GM23338 (cell line): ENCODE measurements at regions not wholly inside any gene's neighbourhood (a gene's known extent, or its start where the extent isn't known, plus 50 kb on each side); places are given as distances from the start of the nearest gene placed in this dataset.

Experiments
- ATAC-seq: fragments of 200-7000 bp; cut with Tn5 transposase; 3 replicates; pipeline ENCODE4 v1.9.1; 2020
- DNase-seq: peaks from one replicate; pipeline ENCODE4 v3.0.0-alpha.2; 2015; ENCODE audit warnings: low spot score
- H2AFZ ChIP-seq: fragments of 200-600 bp; sonication (generic); 2 replicates; pipeline ENCODE4 v1.8.0; 2016; ENCODE audit warnings: antibody characterized with exemption, mild to moderate bottlenecking, moderate library complexity
- H3F3A ChIP-seq: fragments of 200-600 bp; sonication (generic); replicated peaks from 2 replicates; pipeline ENCODE4 v1.8.0; 2017; ENCODE audit warnings: antibody characterized with exemption, mixed run types, low read depth
- H3K27ac ChIP-seq: fragments of 200-600 bp; sonication (generic); 2 replicates; pipeline ENCODE4 v1.6.1; 2016; ENCODE audit warnings: low read depth
- H3K27me3 ChIP-seq: fragments of 200-600 bp; sonication (generic); 2 replicates; pipeline ENCODE4 v1.8.0; 2016; ENCODE audit warnings: mild to moderate bottlenecking, mixed run types, moderate library complexity; ENCODE audit not compliant: insufficient read depth
- H3K36me3 ChIP-seq: fragments of 200-600 bp; sonication (generic); 2 replicates; pipeline ENCODE4 v1.8.0; 2016; ENCODE audit warnings: mild to moderate bottlenecking; ENCODE audit not compliant: insufficient read depth
- H3K4me1 ChIP-seq: fragments of 200-600 bp; sonication (generic); 2 replicates; pipeline ENCODE4 v1.8.0; 2016; ENCODE audit warnings: mild to moderate bottlenecking, moderate library complexity; ENCODE audit not compliant: insufficient read depth
- H3K4me2 ChIP-seq: fragments of 200-600 bp; sonication (generic); 2 replicates; pipeline ENCODE4 v1.7.1; 2017; ENCODE audit warnings: mixed run types
- H3K4me3 ChIP-seq: fragments of 200-600 bp; sonication (generic); 2 replicates; pipeline ENCODE4 v1.6.1; 2016; ENCODE audit warnings: mixed run types
- H3K79me2 ChIP-seq: fragments of 200-600 bp; sonication (generic); replicated peaks from 2 replicates; pipeline ENCODE4 v1.8.0; 2017; ENCODE audit warnings: mild to moderate bottlenecking; ENCODE audit not compliant: insufficient read depth
- H3K9me2 ChIP-seq: fragments of 200-600 bp; sonication (generic); 2 replicates; pipeline ENCODE4 v1.8.0; 2017; ENCODE audit not compliant: insufficient read depth
- H4K20me1 ChIP-seq: fragments of 200-600 bp; sonication (generic); replicated peaks from 2 replicates; pipeline ENCODE4 v1.8.0; 2017; ENCODE audit warnings: mild to moderate bottlenecking; ENCODE audit not compliant: insufficient read depth
- H3K27ac Mint-ChIP-seq: 2 replicates; pipeline ENCODE4 v1.8.0; 2020; ENCODE audit warnings: inconsistent platforms, mild to moderate bottlenecking, moderate library complexity, mixed read lengths
- H3K27me3 Mint-ChIP-seq: 3 replicates; pipeline ENCODE4 v1.8.0; 2022; ENCODE audit warnings: low read depth, mild to moderate bottlenecking, moderate library complexity, mixed read lengths, inconsistent platforms; ENCODE audit not compliant: insufficient read depth, poor library complexity
- H3K36me3 Mint-ChIP-seq: 3 replicates; pipeline ENCODE4 v1.8.0; 2021; ENCODE audit warnings: low read depth, mild to moderate bottlenecking, inconsistent platforms, moderate library complexity, mixed read lengths
- H3K4me1 Mint-ChIP-seq: 3 replicates; pipeline ENCODE4 v1.8.0; 2020; ENCODE audit warnings: mild to moderate bottlenecking, inconsistent platforms, mixed read lengths
- H3K4me3 Mint-ChIP-seq: 3 replicates; pipeline ENCODE4 v1.8.0; 2021; ENCODE audit warnings: moderate library complexity, mild to moderate bottlenecking, inconsistent platforms, mixed read lengths
- H3K9me3 Mint-ChIP-seq: 3 replicates; pipeline ENCODE4 v1.8.0; 2020; ENCODE audit warnings: moderate library complexity, mild to moderate bottlenecking, inconsistent platforms, mixed read lengths
- TF ChIP-seq, protein P1 (sequence below): fragments of 250-450 bp; sonication (Bioruptor Pico); IDR thresholded peaks from 2 replicates; pipeline ENCODE4 v1.5.0; 2020; ENCODE audit warnings: mild to moderate bottlenecking, moderate library complexity
- TF ChIP-seq, protein P2 (sequence below): IDR thresholded peaks from 2 replicates; pipeline ENCODE4 v1.6.1; 2016; ENCODE audit warnings: antibody characterized with exemption
- TF ChIP-seq, protein P3 (sequence below), 2 experiments: fragments of 200-600 bp in 1 of 2; sonication (generic) in 1 of 2; conservative IDR thresholded peaks; 2 replicates each; pipeline versions ENCODE4 v1.5.1 to v1.6.1; 2016 to 2017; ENCODE audit warnings: antibody characterized with exemption in 2 of 2, low read depth in 2 of 2, mild to moderate bottlenecking in 2 of 2, moderate library complexity in 1 of 2

DNA sequence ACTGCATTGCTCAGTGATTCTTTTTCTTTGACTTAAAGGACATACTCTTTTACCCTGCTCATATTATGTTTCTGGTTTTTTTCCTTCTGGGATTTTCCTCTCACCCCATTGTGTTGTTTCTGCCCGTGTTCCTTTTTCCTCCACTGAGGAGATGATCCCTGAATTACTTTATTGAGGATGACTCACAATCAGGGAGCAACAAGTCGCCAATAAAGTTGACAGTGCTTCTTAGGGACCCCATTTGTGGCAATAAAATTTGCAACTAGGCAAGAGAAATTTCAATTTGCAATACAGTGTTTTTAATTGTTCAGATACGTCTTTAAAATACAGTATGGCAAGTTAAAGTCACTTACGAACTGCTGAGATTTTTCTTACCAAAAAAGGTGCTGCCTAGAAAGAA lies 217.9 kb downstream of the SOX4 start (continued):
- TF ChIP-seq, protein P1, sequence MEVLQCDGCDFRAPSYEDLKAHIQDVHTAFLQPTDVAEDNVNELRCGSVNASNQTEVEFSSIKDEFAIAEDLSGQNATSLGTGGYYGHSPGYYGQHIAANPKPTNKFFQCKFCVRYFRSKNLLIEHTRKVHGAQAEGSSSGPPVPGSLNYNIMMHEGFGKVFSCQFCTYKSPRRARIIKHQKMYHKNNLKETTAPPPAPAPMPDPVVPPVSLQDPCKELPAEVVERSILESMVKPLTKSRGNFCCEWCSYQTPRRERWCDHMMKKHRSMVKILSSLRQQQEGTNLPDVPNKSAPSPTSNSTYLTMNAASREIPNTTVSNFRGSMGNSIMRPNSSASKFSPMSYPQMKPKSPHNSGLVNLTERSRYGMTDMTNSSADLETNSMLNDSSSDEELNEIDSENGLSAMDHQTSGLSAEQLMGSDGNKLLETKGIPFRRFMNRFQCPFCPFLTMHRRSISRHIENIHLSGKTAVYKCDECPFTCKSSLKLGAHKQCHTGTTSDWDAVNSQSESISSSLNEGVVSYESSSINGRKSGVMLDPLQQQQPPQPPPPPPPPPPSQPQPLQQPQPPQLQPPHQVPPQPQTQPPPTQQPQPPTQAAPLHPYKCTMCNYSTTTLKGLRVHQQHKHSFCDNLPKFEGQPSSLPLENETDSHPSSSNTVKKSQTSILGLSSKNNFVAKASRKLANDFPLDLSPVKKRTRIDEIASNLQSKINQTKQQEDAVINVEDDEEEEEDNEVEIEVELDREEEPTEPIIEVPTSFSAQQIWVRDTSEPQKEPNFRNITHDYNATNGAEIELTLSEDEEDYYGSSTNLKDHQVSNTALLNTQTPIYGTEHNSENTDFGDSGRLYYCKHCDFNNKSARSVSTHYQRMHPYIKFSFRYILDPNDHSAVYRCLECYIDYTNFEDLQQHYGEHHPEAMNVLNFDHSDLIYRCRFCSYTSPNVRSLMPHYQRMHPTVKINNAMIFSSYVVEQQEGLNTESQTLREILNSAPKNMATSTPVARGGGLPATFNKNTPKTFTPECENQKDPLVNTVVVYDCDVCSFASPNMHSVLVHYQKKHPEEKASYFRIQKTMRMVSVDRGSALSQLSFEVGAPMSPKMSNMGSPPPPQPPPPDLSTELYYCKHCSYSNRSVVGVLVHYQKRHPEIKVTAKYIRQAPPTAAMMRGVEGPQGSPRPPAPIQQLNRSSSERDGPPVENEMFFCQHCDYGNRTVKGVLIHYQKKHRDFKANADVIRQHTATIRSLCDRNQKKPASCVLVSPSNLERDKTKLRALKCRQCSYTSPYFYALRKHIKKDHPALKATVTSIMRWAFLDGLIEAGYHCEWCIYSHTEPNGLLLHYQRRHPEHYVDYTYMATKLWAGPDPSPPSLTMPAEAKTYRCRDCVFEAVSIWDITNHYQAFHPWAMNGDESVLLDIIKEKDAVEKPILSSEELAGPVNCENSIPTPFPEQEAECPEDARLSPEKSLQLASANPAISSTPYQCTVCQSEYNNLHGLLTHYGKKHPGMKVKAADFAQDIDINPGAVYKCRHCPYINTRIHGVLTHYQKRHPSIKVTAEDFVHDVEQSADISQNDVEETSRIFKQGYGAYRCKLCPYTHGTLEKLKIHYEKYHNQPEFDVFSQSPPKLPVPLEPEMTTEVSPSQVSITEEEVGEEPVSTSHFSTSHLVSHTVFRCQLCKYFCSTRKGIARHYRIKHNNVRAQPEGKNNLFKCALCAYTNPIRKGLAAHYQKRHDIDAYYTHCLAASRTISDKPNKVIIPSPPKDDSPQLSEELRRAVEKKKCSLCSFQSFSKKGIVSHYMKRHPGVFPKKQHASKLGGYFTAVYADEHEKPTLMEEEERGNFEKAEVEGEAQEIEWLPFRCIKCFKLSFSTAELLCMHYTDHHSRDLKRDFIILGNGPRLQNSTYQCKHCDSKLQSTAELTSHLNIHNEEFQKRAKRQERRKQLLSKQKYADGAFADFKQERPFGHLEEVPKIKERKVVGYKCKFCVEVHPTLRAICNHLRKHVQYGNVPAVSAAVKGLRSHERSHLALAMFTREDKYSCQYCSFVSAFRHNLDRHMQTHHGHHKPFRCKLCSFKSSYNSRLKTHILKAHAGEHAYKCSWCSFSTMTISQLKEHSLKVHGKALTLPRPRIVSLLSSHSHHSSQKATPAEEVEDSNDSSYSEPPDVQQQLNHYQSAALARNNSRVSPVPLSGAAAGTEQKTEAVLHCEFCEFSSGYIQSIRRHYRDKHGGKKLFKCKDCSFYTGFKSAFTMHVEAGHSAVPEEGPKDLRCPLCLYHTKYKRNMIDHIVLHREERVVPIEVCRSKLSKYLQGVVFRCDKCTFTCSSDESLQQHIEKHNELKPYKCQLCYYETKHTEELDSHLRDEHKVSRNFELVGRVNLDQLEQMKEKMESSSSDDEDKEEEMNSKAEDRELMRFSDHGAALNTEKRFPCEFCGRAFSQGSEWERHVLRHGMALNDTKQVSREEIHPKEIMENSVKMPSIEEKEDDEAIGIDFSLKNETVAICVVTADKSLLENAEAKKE (CRISPR knock-in tag), result no peak

DNA sequence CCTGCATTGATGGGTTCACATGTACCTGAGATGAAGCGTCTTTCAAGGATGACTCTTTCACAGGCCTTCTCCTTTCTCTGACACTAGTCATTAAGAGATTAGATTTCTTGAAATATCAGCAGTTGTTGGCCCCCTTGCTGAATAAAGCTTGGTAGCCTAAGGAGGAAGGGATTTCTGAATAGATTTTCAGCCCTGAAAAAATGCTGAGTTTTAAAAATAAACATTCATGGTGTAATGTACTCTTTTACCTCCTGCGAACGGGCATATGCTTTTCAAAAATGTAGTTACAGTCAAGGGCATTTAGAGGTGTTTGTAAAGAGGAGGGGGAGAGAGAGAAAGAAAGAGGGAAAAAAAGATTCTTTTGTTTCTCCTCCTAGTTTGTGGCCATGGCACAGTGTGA lies 222.7 kb downstream of the SOX4 start:
- Mint-ChIP-seq H3K9me3 (no peaks in the 10 kb centered on the region), H3K36me3 (peaks cover 15% of the 10 kb centered on the region), H3K27ac (peak overlapping the region; percentile 56), H3K4me3 (no peak overlapping the region), H3K27me3 (peaks cover 10% of the 10 kb centered on the region), H3K4me1 (peaks cover 14% of the 10 kb centered on the region)
- Histone ChIP-seq H3K27ac (peak overlapping the region; percentile 39; the same call in 1 of the 2 replicates), H4K20me1 (no peaks in the 10 kb centered on the region; the same call in none of the 2 replicates), H3K4me2 (no peak overlapping the region), H3K9me2 (no peaks in the 10 kb centered on the region), H3K79me2 (peaks cover 92% of the 10 kb centered on the region), H3K4me3 (no peak overlapping the region), H3K36me3 (no peaks in the 10 kb centered on the region), H3F3A (no peaks in the 10 kb centered on the region), H3K27me3 (no peaks in the 10 kb centered on the region), H3K4me1 (no peaks in the 10 kb centered on the region), H2AFZ (no peak overlapping the region)
- TF ChIP-seq, protein P2, sequence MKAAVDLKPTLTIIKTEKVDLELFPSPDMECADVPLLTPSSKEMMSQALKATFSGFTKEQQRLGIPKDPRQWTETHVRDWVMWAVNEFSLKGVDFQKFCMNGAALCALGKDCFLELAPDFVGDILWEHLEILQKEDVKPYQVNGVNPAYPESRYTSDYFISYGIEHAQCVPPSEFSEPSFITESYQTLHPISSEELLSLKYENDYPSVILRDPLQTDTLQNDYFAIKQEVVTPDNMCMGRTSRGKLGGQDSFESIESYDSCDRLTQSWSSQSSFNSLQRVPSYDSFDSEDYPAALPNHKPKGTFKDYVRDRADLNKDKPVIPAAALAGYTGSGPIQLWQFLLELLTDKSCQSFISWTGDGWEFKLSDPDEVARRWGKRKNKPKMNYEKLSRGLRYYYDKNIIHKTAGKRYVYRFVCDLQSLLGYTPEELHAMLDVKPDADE, result no peak
- TF ChIP-seq, protein P1 (CRISPR knock-in tag), result no peak
- TF ChIP-seq, protein P3, sequence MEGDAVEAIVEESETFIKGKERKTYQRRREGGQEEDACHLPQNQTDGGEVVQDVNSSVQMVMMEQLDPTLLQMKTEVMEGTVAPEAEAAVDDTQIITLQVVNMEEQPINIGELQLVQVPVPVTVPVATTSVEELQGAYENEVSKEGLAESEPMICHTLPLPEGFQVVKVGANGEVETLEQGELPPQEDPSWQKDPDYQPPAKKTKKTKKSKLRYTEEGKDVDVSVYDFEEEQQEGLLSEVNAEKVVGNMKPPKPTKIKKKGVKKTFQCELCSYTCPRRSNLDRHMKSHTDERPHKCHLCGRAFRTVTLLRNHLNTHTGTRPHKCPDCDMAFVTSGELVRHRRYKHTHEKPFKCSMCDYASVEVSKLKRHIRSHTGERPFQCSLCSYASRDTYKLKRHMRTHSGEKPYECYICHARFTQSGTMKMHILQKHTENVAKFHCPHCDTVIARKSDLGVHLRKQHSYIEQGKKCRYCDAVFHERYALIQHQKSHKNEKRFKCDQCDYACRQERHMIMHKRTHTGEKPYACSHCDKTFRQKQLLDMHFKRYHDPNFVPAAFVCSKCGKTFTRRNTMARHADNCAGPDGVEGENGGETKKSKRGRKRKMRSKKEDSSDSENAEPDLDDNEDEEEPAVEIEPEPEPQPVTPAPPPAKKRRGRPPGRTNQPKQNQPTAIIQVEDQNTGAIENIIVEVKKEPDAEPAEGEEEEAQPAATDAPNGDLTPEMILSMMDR (conservative IDR thresholded peaks at IDR 0.05; ENCODE audit: low read depth in 2 of 2), result no peak
- no peak for ATAC-seq
- DNase-seq, result no peak
